Stimulated activated CD4-positive, alpha-beta T cell treated with anti-CD3 and anti-CD28 coated beads, Interleukin-2, amount 100 ng/mL, for 48 hours (primary cell): ENCODE measurements at regions not wholly inside any gene's neighbourhood (a gene's known extent, or its start where the extent isn't known, plus 50 kb on each side); places are given as distances from the start of the nearest gene placed in this dataset.

Experiments used
- DNase-seq, 2 donors: peaks; one replicate each; pipeline ENCODE4 v3.0.0-alpha.2; 2020

GRCh38 chr5:74139589-74139988 is 500.9 kb downstream of the ENC1 start:
- no peak for DNase-seq

GRCh38 chr5:74138721-74139120 is 501.8 kb downstream of the ENC1 start:
- DNase-seq: no peak

- no peak for DNase-seq
Measured at GRCh38 chr5:74136276-74136825, 504.2 kb downstream of the ENC1 start.

GRCh38 chr5:74135033-74135432 is 505.5 kb downstream of the ENC1 start:
- no peak for DNase-seq

GRCh38 chr5:74132485-74132884 is 506.5 kb downstream of the ARHGEF28 start:
- no peak for DNase-seq

GRCh38 chr5:74131250-74131649 is 505.3 kb downstream of the ARHGEF28 start:
- no peak for DNase-seq

- no peak for DNase-seq
Measured at GRCh38 chr5:74130155-74130897, 504.3 kb downstream of the ARHGEF28 start.

GRCh38 chr5:74127381-74128320 is 501.7 kb downstream of the ARHGEF28 start:
- DNase-seq: no peak

- DNase-seq: no peak
Measured at GRCh38 chr5:74126294-74126693, 500.3 kb downstream of the ARHGEF28 start.

GRCh38 chr5:74124826-74125225 is 498.8 kb downstream of the ARHGEF28 start:
- DNase-seq: no peak

- no peak for DNase-seq
Measured at GRCh38 chr5:74123929-74124328, 497.9 kb downstream of the ARHGEF28 start.

GRCh38 chr5:74122979-74123590 is 497.1 kb downstream of the ARHGEF28 start:
- no peak for DNase-seq

- DNase-seq: no peak
Measured at GRCh38 chr5:74122175-74122574, 496.2 kb downstream of the ARHGEF28 start.

- DNase-seq: no peak
Measured at GRCh38 chr5:74120585-74120984, 494.6 kb downstream of the ARHGEF28 start.

GRCh38 chr5:74118071-74118470 is 492.1 kb downstream of the ARHGEF28 start:
- no peak for DNase-seq

GRCh38 chr5:74116984-74117383 is 491.0 kb downstream of the ARHGEF28 start:
- no peak for DNase-seq

GRCh38 chr5:74116266-74116665 is 490.3 kb downstream of the ARHGEF28 start:
- no peak for DNase-seq

GRCh38 chr5:74113927-74114326 is 487.9 kb downstream of the ARHGEF28 start:
- no peak for DNase-seq

- no peak for DNase-seq
Measured at GRCh38 chr5:74113196-74113540, 487.2 kb downstream of the ARHGEF28 start.

- DNase-seq: no peak
Measured at GRCh38 chr5:74112372-74113195, 486.6 kb downstream of the ARHGEF28 start.

- no peak for DNase-seq
Measured at GRCh38 chr5:74111764-74112163, 485.8 kb downstream of the ARHGEF28 start.

GRCh38 chr5:74109344-74109743 is 483.3 kb downstream of the ARHGEF28 start:
- no peak for DNase-seq
